ENCODE measurements at regions not wholly inside any gene's neighbourhood (a gene's known extent, or its start where the extent isn't known, plus 50 kb on each side); places are given as distances from the start of the nearest gene placed in this dataset.
"Not testable (repeated sequence)": the region's sequence is repeated elsewhere in the genome, so short reads cannot be mapped to it uniquely, and the experiment has no call there.

DNA sequence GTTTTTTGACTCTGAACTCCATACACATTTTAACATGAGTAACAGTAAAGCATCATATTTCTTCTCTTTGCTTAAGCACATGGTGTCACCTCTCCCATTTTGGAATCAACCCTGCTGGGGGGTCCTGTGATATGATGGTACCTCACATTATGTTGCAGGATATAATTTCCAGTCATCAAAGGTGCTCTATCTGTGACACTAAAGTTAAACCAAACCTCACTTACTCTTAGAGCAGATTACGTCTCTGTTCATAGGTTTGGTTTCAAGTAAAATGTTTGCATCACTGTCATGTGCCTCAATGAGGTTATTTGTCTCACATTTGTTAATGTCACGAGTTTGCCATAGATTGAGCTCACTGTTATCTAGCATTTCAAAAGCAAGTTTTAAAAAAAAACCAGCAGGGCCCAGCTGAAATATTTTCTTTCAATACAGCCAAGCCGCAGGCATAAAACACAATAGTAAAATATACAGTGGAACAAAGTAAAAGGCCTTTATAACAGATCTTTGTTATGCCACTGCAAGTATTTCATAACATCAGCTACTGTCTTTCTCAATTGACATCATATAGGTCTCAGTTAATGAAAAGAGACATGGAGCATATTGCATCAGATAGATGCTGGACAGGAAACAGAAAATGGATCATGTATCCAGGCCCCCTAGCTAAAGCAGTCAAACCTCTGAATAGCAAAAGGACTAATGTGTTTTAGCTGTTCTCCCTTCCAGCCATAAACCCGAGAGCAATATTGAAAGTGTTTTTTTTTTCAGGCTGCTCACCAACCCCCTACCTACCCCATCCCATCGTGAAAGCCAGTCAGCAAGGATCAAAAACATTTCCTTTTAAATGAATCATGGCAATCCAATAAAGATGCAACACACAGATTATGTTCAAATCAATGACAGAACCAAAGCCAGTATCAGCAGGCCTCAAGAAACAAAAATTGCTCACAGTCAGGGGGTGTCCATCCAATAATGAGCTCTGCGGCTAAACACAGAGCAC lies 182.1 kb upstream of the ITGA1 start:
- ChIA-PET POLR2A (no interaction called here), CTCF (interaction anchor here (0.6 kb wide), 1 partner anchor 67 kb away, joined by 3 read pairs; no protein-coding TSS in a partner anchor)
- no peaks in the 10 kb centered on the region for H3K4me1 Mint-ChIP-seq
- no peak overlapping the region for H3K27ac Mint-ChIP-seq
- no peaks in the 10 kb centered on the region for H3K36me3 Mint-ChIP-seq (ENCODE audit: low read depth)
- no peak for DNase-seq
- no peaks in the 10 kb centered on the region for H3K9me3 Mint-ChIP-seq
- no peaks in the 10 kb centered on the region for H3K27me3 Mint-ChIP-seq
- H3K4me3 Mint-ChIP-seq, result no peak overlapping the region

DNA sequence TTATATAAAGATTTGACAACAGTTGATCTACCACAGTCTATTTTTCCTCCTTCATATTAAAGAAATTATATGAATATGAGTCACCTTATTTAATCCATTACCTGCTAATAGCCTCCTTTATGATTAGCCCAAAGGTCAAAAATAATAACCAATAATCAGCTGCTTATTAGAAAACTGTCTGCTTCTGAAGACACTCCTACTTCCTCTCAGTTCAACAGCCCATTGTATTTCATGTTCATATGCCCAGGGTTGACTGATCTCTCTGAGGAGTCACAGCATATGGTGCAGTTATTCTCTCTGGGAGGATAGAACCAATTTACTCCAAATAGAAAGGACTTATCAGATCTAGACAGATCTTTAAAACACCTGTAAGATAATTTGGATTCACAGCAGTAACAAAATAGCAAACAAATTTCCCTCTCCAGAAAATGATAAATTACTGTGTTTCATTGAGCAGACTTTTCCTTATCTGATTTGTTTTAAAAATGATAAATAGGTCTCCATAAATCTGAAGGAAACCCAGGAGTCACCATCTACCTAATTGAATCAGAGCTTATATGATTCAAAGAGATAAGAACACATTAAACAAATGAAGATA lies 180.4 kb upstream of the ITGA1 start:
- Mint-ChIP-seq H3K9me3 (no peaks in the 10 kb centered on the region), H3K27me3 (no peaks in the 10 kb centered on the region), H3K27ac (no peak overlapping the region), H3K4me1 (no peaks in the 10 kb centered on the region), H3K4me3 (no peak overlapping the region), H3K36me3 (ENCODE audit: low read depth) (no peaks in the 10 kb centered on the region)
- ChIA-PET POLR2A (no interaction called here), CTCF (no interaction called here)
- no peak for DNase-seq

DNA sequence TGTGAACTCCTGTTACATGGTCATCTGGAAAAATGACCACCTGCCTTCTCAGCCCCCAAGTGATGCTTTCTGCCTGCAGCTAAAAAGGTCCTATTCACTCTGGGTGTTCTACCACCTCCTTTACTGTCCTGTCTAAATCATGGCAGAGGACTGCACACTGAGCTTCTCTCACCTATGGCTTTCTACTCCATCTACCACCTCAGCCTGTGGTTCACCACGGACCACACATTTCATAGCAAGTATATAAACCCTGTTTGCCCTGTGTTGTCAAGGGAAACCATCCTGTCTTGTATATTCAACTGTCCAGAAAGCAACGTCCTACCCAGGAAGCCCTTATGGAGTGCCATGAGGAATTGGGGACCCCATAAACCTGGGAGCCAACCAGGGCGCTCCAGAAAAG lies 167.4 kb upstream of the ITGA1 start:
- Mint-ChIP-seq H3K4me3 (no peak overlapping the region), H3K9me3 (no peaks in the 10 kb centered on the region), H3K27ac (no peak overlapping the region), H3K36me3 (ENCODE audit: low read depth) (no peaks in the 10 kb centered on the region), H3K27me3 (no peaks in the 10 kb centered on the region), H3K4me1 (no peaks in the 10 kb centered on the region)
- POLR2A ChIA-PET, result no interaction called here
- no peak for DNase-seq
- CTCF ChIA-PET, result no interaction called here

DNA sequence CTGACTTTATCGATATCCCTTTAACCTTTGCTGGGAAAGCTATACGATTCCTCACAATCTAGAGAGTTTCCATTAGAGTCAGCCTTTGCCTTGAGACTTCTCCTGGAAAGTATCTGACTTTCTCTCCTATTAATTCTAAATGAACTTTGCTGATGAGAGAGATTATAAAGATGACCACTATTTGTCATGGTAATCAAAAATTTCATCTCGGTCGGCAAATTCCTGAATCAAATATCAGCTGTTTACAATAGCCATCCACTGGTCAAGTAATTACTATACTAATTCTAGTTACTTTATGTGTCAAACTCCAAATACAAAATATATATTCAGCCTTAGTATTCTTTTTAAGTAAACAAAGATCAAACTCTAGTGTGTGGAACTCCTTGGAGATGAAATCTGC lies 164.4 kb upstream of the ITGA1 start:
- Mint-ChIP-seq H3K36me3 (ENCODE audit: low read depth) (no peaks in the 10 kb centered on the region), H3K27ac (no peak overlapping the region), H3K9me3 (no peaks in the 10 kb centered on the region), H3K27me3 (peaks cover 2% of the 10 kb centered on the region), H3K4me1 (no peaks in the 10 kb centered on the region), H3K4me3 (no peak overlapping the region)
- ChIA-PET POLR2A (no interaction called here), CTCF (no interaction called here)
- no peak for DNase-seq

DNA sequence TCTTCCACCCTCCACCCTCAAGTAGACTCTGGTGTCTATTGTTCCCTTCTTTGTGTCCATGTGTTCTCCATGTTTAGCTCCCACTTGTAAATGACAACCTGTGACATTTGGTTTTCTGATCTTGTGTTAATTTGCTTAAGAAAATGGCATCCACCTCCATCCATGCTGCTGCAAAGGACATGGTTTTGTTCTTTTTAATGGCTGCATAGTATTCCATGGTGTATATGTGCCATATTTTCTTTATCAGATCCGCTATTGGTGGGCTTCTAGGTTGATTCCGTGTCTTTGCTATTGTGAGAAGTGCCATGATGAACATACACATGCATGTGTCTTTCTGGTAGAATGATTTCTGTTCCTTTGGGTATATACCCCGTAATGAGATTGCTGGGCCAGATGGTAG lies 163.4 kb upstream of the ITGA1 start:
- no peak for DNase-seq

DNA sequence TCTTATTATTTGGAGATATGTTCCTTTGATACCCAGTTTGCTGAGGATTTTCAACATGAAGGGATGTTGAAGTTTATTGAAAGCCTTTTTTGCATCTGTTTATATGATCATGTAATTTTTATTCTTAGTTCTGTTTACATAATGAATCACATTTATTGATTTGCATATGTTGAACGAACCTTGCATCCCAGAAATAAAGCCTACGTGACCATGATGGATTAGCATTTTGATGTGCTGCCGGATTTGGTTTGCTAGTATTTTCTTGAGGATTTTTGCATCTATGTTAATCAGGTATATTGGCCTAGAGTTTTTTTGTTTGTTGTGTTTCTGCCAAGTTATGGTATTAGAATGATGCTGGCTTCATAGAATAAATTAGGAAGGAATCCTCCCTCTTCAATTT lies 161.4 kb upstream of the ITGA1 start:
- H3K4me3 Mint-ChIP-seq, result no peak overlapping the region
- H3K9me3 Mint-ChIP-seq, result no peaks in the 10 kb centered on the region
- ChIA-PET POLR2A (no interaction called here), CTCF (interaction anchor here (0.7 kb wide), 1 partner anchor 13 kb away, joined by 3 read pairs; no protein-coding TSS in a partner anchor)
- H3K27ac Mint-ChIP-seq, result no peak overlapping the region
- DNase-seq, result no peak
- H3K36me3 Mint-ChIP-seq (ENCODE audit: low read depth), result no peaks in the 10 kb centered on the region
- no peaks in the 10 kb centered on the region for H3K4me1 Mint-ChIP-seq
- peaks cover 2% of the 10 kb centered on the region for H3K27me3 Mint-ChIP-seq

More for the DNA sequence above, 163.4 kb upstream of the ITGA1 start:
- Mint-ChIP-seq H3K4me1 (no peaks in the 10 kb centered on the region), H3K4me3 (no peak overlapping the region), H3K27ac (no peak overlapping the region), H3K36me3 (ENCODE audit: low read depth) (no peaks in the 10 kb centered on the region), H3K9me3 (no peaks in the 10 kb centered on the region), H3K27me3 (peaks cover 2% of the 10 kb centered on the region)
- POLR2A ChIA-PET, result no interaction called here
- CTCF ChIA-PET, result no interaction called here

DNA sequence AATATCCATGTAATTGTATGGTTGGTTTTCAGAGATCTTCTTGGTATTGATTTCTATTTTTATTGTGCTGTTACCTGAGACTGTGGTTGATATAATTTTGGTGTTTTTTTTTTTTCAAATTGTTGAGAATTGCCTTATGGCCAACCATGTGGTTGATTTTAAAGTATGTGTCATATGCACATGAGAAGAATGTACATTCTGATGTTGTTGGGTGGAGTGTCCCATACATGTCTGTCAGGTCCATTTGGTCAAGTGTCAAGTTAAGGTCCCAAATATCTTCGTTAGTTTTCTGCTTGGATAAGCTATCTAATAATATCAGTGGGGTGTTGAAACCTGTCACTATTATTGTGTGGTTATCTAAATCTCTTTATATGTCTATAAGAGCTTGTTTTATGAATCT lies 160.0 kb upstream of the ITGA1 start:
- no peak overlapping the region for H3K4me3 Mint-ChIP-seq
- no peak for DNase-seq
- no peaks in the 10 kb centered on the region for H3K4me1 Mint-ChIP-seq
- H3K27me3 Mint-ChIP-seq, result peaks cover 4% of the 10 kb centered on the region
- H3K36me3 Mint-ChIP-seq (ENCODE audit: low read depth), result no peaks in the 10 kb centered on the region
- ChIA-PET CTCF (interaction anchor here (0.7 kb wide), 1 partner anchor 17 kb away, joined by 3 read pairs; no protein-coding TSS in a partner anchor), POLR2A (no interaction called here)
- no peaks in the 10 kb centered on the region for H3K9me3 Mint-ChIP-seq
- H3K27ac Mint-ChIP-seq, result no peak overlapping the region

DNA sequence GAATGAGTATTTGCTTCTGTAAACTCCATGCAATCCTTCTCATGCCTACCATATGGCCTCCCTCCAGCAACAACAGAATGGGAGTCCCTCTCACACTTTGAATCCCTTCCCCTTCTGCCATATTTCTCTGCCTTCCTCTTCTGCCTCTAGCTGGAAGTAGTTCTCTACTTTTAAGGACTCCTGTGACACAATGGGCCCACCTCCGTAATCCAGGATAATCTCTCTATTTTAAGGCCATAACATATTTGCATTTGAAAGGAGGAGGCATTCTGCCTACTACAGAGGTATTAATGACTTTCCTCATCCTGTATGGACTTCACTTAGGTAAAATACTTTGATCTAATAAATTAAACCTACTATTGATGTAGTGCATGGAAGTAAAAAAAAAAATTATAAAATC lies 155.4 kb upstream of the ITGA1 start:
- Mint-ChIP-seq H3K36me3 (ENCODE audit: low read depth) (no peaks in the 10 kb centered on the region), H3K4me3 (no peak overlapping the region), H3K9me3 (no peaks in the 10 kb centered on the region), H3K27me3 (peaks cover 2% of the 10 kb centered on the region), H3K4me1 (no peaks in the 10 kb centered on the region), H3K27ac (no peak overlapping the region)
- POLR2A ChIA-PET, result no interaction called here
- DNase-seq, result no peak
- CTCF ChIA-PET, result no interaction called here

DNA sequence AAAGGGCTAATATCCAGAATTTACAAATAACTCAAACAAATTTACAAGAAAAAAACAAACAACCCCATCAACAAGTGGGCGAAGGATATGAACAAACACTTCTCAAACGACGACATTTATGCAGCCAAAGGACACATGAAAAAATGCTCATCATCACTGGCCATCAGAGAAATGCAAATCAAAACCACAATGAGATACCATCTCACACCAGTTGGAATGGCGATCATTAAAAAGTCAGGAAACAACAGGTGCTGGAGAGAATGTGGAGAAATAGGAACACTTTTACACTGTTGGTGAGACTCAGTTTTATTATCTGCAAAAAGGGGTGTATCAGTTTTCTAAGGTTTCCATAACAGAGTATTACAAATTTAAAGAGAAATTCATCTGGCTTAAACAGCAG lies 153.5 kb upstream of the ITGA1 start:
- POLR2A ChIA-PET; H3K9me3 Mint-ChIP-seq; CTCF ChIA-PET; H3K36me3 Mint-ChIP-seq (ENCODE audit: low read depth); H3K4me3 Mint-ChIP-seq; H3K27ac Mint-ChIP-seq; H3K27me3 Mint-ChIP-seq; H3K4me1 Mint-ChIP-seq; DNase-seq: not testable (repeated sequence)

DNA sequence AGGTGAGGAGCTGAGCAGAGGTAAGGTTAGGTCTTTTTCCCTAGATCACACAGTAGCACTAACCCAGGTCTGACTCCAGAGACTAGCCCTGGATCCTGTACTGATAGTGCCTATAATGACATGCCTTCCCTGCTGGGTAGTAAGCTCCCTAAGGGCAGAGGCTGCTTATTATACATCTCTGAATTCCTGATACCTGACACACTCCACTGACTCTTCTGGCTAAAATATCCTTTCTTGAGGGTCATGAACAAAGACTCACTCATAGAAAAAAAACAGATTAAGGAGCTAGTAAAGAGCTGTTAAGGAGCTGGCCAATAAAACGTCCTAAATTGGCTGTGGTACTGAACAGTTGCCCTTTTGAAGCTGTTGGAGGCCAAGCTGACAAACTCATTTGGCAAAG lies 149.0 kb upstream of the ITGA1 start:
- no peak for DNase-seq
- CTCF ChIA-PET, result interaction anchor here (0.6 kb wide), 2 partner anchors 13 to 1646 kb away, joined by 3 read pairs; no protein-coding TSS in a partner anchor
- H3K4me3 Mint-ChIP-seq, result no peak overlapping the region

DNA sequence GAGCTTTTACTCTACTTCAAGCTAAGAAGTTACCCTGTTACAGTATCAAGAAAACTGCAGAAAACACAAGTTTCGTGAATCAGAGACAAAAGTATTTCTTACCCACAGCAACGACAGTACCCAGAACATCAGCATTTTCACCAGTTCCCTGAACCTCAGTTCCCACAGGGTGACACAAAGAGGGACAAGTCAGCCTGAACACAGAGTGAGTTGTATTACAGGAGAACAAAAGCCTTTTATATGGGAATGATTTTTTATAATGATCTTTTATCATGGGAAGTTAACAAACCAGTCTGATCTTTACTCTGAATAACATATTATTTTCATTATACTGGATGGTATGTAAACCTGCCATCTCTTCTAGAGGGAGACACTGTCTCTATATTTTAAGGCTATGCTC lies 139.0 kb upstream of the ITGA1 start:
- ChIA-PET CTCF (no interaction called here), POLR2A (no interaction called here)
- Mint-ChIP-seq H3K4me1 (no peaks in the 10 kb centered on the region), H3K9me3 (peaks cover 6% of the 10 kb centered on the region), H3K27ac (no peak overlapping the region), H3K36me3 (ENCODE audit: low read depth) (no peaks in the 10 kb centered on the region), H3K27me3 (peaks cover 5% of the 10 kb centered on the region), H3K4me3 (no peak overlapping the region)
- no peak for DNase-seq

More for the DNA sequence above, 149.0 kb upstream of the ITGA1 start:
- POLR2A ChIA-PET, result no interaction called here
- H3K36me3 Mint-ChIP-seq (ENCODE audit: low read depth), result no peaks in the 10 kb centered on the region
- no peaks in the 10 kb centered on the region for H3K27me3 Mint-ChIP-seq
- H3K27ac Mint-ChIP-seq, result no peak overlapping the region
- H3K4me1 Mint-ChIP-seq, result no peaks in the 10 kb centered on the region
- H3K9me3 Mint-ChIP-seq, result peaks cover 2% of the 10 kb centered on the region

DNA sequence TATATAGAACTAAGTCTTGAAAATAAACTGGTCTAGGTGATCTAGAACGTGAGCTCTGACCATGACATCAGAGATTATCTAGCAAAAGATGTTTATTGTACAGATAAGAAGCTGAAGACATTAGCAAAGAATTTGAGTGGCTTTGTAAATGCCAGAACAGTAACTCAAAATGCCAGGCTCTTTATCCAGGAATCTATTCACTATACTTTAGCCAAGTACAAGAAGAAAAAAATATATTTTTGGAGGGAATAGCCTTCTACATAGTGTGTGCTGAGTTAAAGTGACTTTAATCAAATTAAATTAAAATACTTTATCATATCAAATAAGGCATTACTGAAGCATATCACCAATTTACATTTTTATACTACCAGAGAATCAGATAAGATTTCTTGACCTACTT lies 132.6 kb upstream of the ITGA1 start:
- DNase-seq, result no peak
- Mint-ChIP-seq H3K9me3 (no peaks in the 10 kb centered on the region), H3K27ac (no peak overlapping the region), H3K4me3 (no peak overlapping the region), H3K36me3 (ENCODE audit: low read depth) (no peaks in the 10 kb centered on the region), H3K4me1 (no peaks in the 10 kb centered on the region), H3K27me3 (peaks cover 21% of the 10 kb centered on the region)
- CTCF ChIA-PET, result no interaction called here
- POLR2A ChIA-PET, result no interaction called here

DNA sequence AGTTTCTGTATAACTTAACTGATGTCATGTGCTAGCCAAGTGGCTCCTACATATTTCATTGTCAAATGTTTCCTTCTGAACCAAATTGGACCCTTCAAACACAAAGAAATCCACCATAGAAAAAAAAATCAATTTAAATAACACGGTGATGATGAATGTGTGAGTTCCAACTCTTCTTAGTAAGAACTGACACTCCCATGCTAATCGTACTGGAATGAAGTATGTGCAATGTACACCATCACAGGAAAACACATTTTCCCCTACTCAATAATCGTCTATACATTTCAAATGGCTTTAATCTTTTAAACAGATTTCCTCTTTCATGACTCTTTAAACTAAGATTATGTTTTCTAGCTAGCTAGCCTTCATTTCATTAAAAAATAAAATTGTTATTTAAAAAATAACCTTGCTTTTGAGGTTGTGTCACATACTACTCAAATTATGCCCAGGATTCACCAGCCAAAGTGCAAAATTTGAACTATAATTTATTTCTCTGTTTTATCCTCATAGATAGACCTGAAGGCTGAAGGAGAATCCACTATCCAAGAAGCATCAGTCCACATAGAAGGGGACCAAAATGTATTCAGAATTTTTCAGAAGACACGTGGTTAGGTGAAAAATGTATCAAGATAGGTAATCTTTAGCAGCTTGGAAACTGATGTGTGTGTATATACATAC lies 131.0 kb upstream of the ITGA1 start:
- no peak overlapping the region for H3K4me3 Mint-ChIP-seq
- no peak overlapping the region for H3K27ac Mint-ChIP-seq
- H3K4me1 Mint-ChIP-seq, result no peaks in the 10 kb centered on the region
- H3K27me3 Mint-ChIP-seq, result peaks cover 23% of the 10 kb centered on the region
- ChIA-PET POLR2A (no interaction called here), CTCF (no interaction called here)
- no peaks in the 10 kb centered on the region for H3K9me3 Mint-ChIP-seq
- no peaks in the 10 kb centered on the region for H3K36me3 Mint-ChIP-seq (ENCODE audit: low read depth)
- no peak for DNase-seq
